Fibroblast of lung (primary cell): ENCODE measurements at regions not wholly inside any gene's neighbourhood (a gene's known extent, or its start where the extent isn't known, plus 50 kb on each side); places are given as distances from the start of the nearest gene placed in this dataset.
"Not testable (repeated sequence)": the region's sequence is repeated elsewhere in the genome, so short reads cannot be mapped to it uniquely, and the experiment has no call there.

Experiments
- DNase-seq, 2 donors: peaks; one replicate each; pipeline versions ENCODE4 v3.0.0 to v3.0.0-alpha.2; 2010; ENCODE audit warnings: low read depth in 2 of 2
- H2AFZ ChIP-seq: 2 replicates; pipeline ENCODE4 v1.5.1; 2012; ENCODE audit warnings: low read length, control low read depth, inconsistent platforms
- H3K27ac ChIP-seq: 2 replicates; pipeline ENCODE4 v1.5.1; 2011; ENCODE audit warnings: low read length, control low read depth; ENCODE audit not compliant: insufficient read depth
- H3K27me3 ChIP-seq: 2 replicates; pipeline ENCODE4 v1.5.1; 2011; ENCODE audit warnings: mild to moderate bottlenecking, low read length; ENCODE audit not compliant: control insufficient read depth, insufficient read depth
- H3K36me3 ChIP-seq: 2 replicates; pipeline ENCODE4 v1.5.1; 2011; ENCODE audit warnings: low read length; ENCODE audit not compliant: control insufficient read depth, insufficient read depth
- H3K4me1 ChIP-seq: 2 replicates; pipeline ENCODE4 v1.5.1; 2011; ENCODE audit warnings: low read length; ENCODE audit not compliant: control insufficient read depth, insufficient read depth; ENCODE audit errors: extremely low read depth
- H3K4me2 ChIP-seq: 2 replicates; pipeline ENCODE4 v1.5.1; 2011; ENCODE audit warnings: low read length, control low read depth; ENCODE audit not compliant: insufficient read depth; ENCODE audit errors: extremely low read depth
- H3K4me3 ChIP-seq, 4 experiments: fragments of 200-600 bp in 1 of 4; sonication (generic) in 1 of 4; replicated peaks in 1 of 4; 2 replicates each; pipeline ENCODE4 v1.5.1; 2011 to 2016; ENCODE audit warnings: low read length in 4 of 4, low read depth in 3 of 4, mild to moderate bottlenecking in 3 of 4, control low read depth in 2 of 4, inconsistent platforms in 1 of 4, mixed read lengths in 1 of 4; ENCODE audit not compliant: insufficient read depth in 1 of 4; ENCODE audit errors: control extremely low read depth in 1 of 4
- H3K79me2 ChIP-seq: 2 replicates; pipeline ENCODE4 v1.5.1; 2012; ENCODE audit warnings: mild to moderate bottlenecking, low read length, inconsistent platforms; ENCODE audit not compliant: control insufficient read depth, insufficient read depth
- H3K9ac ChIP-seq: 2 replicates; pipeline ENCODE4 v1.5.1; 2011; ENCODE audit warnings: mild to moderate bottlenecking, low read length, control low read depth; ENCODE audit not compliant: insufficient read depth
- H3K9me3 ChIP-seq: 2 replicates; pipeline ENCODE4 v1.5.1; 2012; ENCODE audit warnings: low read depth, low read length; ENCODE audit not compliant: control insufficient read depth, insufficient read depth
- H4K20me1 ChIP-seq: 2 replicates; pipeline ENCODE4 v1.5.1; 2011; ENCODE audit warnings: low read length; ENCODE audit not compliant: control insufficient read depth, insufficient read depth; ENCODE audit errors: extremely low read depth
- EZH2 ChIP-seq: IDR thresholded peaks from 2 replicates; pipeline ENCODE4 v1.5.1; 2012; ENCODE audit warnings: low read length, control low read depth, mild to moderate bottlenecking; ENCODE audit errors: missing control alignments
- TF ChIP-seq, protein P1 (sequence below), 2 donors: IDR thresholded peaks in 1 of 2; conservative IDR thresholded peaks in 1 of 2; 1 replicate in 1 of 2; 2 replicates in 1 of 2; pipeline ENCODE4 v1.5.1; 2011 to 2012; ENCODE audit warnings: low read length in 2 of 2, control low read depth in 1 of 2, inconsistent platforms in 1 of 2, low read depth in 1 of 2, mild to moderate bottlenecking in 1 of 2

DNA sequence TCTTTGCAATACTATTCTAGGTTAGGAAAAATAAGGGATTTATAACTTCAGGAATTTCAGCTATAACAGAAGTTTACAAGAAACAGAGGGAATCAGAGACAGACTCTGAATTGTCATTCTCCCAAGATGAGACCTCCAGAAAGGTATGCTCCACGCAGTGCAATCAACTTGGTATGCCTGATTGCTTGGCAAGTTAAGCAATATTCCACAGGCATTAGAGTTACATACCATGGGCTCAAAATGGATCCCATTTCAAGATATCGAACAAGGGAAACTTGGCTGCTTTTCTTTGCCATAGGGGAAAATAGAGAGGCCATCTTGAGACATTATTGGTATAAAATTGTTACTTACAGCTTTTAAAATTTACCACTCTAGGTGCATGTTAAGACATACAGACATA, 615.6 kb upstream of the SOX9 start:
- H3K27ac ChIP-seq = no peak overlapping the region
- H4K20me1 ChIP-seq = no peaks in the 10 kb centered on the region
- H2AFZ ChIP-seq = no peak overlapping the region
- H3K4me3 ChIP-seq = no peak overlapping the region
- no peaks in the 10 kb centered on the region for H3K36me3 ChIP-seq
- no peaks in the 10 kb centered on the region for H3K9me3 ChIP-seq
- H3K4me1 ChIP-seq = no peaks in the 10 kb centered on the region
- H3K9ac ChIP-seq = no peak overlapping the region
- no peaks in the 10 kb centered on the region for H3K27me3 ChIP-seq
- no peak overlapping the region for H3K4me2 ChIP-seq
- peak in 1 of 2 donors; percentile 85 for DNase-seq
- TF ChIP-seq EZH2 = no peak
- TF ChIP-seq, protein P1, sequence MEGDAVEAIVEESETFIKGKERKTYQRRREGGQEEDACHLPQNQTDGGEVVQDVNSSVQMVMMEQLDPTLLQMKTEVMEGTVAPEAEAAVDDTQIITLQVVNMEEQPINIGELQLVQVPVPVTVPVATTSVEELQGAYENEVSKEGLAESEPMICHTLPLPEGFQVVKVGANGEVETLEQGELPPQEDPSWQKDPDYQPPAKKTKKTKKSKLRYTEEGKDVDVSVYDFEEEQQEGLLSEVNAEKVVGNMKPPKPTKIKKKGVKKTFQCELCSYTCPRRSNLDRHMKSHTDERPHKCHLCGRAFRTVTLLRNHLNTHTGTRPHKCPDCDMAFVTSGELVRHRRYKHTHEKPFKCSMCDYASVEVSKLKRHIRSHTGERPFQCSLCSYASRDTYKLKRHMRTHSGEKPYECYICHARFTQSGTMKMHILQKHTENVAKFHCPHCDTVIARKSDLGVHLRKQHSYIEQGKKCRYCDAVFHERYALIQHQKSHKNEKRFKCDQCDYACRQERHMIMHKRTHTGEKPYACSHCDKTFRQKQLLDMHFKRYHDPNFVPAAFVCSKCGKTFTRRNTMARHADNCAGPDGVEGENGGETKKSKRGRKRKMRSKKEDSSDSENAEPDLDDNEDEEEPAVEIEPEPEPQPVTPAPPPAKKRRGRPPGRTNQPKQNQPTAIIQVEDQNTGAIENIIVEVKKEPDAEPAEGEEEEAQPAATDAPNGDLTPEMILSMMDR (conservative IDR thresholded peaks at IDR 0.05 in 1 of 2, IDR thresholded peaks at IDR 0.05 in 1 of 2; ENCODE audit: low read depth in 1 of 2, low read length in 2 of 2) = no peak
- no peaks in the 10 kb centered on the region for H3K79me2 ChIP-seq

DNA sequence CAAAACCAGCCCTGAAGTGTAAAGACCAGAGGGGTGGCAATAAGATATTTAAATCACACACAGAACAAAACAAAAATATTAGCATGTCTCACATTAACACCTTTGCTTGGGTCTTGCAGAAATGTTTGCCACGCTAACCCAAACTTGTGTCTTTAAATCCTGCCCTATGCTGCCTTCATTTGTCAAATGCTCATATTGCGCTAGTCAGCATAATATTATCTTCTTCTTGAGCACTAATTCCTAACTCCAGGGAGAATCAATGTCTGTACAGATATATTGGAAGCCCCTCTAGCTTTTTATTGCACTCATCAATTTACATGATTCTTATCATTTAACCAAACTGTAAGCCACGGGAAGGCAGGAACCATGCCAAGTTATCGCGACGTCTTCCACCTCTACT, 614.8 kb upstream of the SOX9 start:
- Histone ChIP-seq H3K4me3 (no peak overlapping the region), H3K4me2 (no peak overlapping the region), H2AFZ (no peak overlapping the region), H3K79me2 (no peaks in the 10 kb centered on the region), H3K9ac (no peak overlapping the region), H4K20me1 (no peaks in the 10 kb centered on the region), H3K27ac (no peak overlapping the region), H3K4me1 (no peaks in the 10 kb centered on the region), H3K27me3 (no peaks in the 10 kb centered on the region), H3K9me3 (no peaks in the 10 kb centered on the region), H3K36me3 (no peaks in the 10 kb centered on the region)
- DNase-seq = no peak
- TF ChIP-seq EZH2 = no peak
- TF ChIP-seq, protein P1 (conservative IDR thresholded peaks at IDR 0.05 in 1 of 2, IDR thresholded peaks at IDR 0.05 in 1 of 2; ENCODE audit: low read depth in 1 of 2, low read length in 2 of 2) = no peak

DNA sequence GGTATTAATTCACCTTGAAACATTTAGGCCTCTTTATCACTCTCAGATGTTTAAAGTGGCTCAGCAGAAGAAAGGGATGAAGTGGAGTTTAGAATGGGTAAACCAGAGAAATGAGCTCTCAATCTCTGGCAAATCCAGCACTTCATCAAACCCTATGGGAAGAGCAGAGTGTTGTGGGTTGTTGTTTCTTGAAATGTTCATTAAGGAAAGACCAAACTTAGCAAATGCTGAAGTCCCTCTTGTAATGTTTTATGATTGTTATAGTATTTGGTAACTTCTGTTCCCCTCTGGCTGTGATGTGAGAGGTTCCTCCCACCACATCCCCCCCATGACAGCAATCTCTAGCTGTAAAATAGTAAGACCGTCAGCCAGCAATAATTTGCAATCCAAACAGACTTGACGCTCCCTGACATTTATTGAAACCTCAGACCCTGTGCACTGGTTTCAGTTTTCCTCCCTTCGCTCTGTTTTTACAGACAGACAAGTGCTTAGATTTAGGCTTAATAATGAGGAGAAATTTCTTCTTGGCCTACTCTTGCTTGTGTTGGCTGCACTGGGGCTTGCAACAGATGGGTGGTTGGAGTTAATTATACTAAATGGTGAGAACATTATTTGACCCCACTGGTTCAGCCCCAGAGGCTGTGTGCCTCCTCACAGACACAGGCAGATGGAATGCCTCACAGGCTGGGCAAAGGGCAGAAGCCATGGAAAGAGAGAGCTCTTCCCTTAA, 609.4 kb upstream of the SOX9 start:
- H4K20me1 ChIP-seq = no peaks in the 10 kb centered on the region
- H3K4me2 ChIP-seq = no peak overlapping the region
- H3K4me3 ChIP-seq = no peak overlapping the region
- H3K79me2 ChIP-seq = no peaks in the 10 kb centered on the region
- no peak for TF ChIP-seq EZH2
- TF ChIP-seq, protein P1 (conservative IDR thresholded peaks at IDR 0.05 in 1 of 2, IDR thresholded peaks at IDR 0.05 in 1 of 2; ENCODE audit: low read depth in 1 of 2, low read length in 2 of 2) = no peak
- H3K36me3 ChIP-seq = no peaks in the 10 kb centered on the region
- H3K27ac ChIP-seq = no peak overlapping the region
- DNase-seq = peak in 1 of 2 donors; percentile 14
- no peaks in the 10 kb centered on the region for H3K4me1 ChIP-seq
- no peaks in the 10 kb centered on the region for H3K27me3 ChIP-seq
- H2AFZ ChIP-seq = no peak overlapping the region
- H3K9me3 ChIP-seq = no peaks in the 10 kb centered on the region
- no peak overlapping the region for H3K9ac ChIP-seq

DNA sequence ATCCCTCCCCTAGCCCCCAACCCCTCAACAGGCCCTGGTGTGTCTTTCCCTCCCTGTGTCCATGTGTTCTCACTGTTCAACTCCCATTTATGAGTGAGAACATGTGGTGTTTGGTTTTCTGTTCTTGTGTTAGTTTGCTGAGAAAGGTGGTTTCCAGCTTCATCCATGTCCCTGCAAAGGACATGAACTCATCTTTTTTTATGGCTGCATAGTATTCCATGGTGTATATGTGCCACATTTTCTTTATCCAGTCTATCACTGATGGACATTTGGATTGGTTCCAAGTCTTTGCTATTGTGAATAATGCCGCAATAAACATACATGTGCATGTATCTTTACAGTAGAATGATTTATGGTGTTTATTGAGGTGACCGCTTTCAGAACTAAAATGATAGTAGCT, 607.1 kb upstream of the SOX9 start:
- not testable (repeated sequence) for H3K79me2 ChIP-seq, H3K27me3 ChIP-seq, H3K4me2 ChIP-seq, H3K36me3 ChIP-seq, H3K9me3 ChIP-seq, H2AFZ ChIP-seq, H3K9ac ChIP-seq, H3K27ac ChIP-seq, H3K4me3 ChIP-seq, H3K4me1 ChIP-seq, DNase-seq, H4K20me1 ChIP-seq
